ENCODE measurements at regions not wholly inside any gene's neighbourhood (a gene's known extent, or its start where the extent isn't known, plus 50 kb on each side); places are given as distances from the start of the nearest gene placed in this dataset.

DNA sequence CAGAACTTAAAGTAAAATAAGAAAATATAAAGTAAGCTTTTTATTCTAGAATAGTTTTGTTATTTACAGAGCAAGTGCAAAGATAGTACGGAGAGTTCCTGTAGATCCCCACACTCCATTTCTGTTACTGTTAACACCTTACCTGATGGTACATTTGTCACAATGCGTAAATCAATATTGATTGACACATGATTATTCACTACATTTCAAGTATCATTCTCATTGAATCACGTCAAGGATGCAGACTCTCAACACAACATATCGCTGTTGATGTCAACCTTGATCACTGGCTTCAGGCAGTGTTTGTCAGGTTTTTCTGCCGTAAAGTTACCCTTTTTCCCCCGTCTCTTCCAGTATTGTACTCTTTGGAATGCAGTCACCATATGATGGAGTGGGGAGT, 64.2 kb upstream of the WSCD1 start:
- Histone ChIP-seq H3K9ac (ENCODE audit: low read length) (no peak overlapping the region), H3K4me3 (ENCODE audit: insufficient read depth, low read length, poor library complexity, severe bottlenecking) (no peak overlapping the region)
- TF ChIP-seq, protein P1, sequence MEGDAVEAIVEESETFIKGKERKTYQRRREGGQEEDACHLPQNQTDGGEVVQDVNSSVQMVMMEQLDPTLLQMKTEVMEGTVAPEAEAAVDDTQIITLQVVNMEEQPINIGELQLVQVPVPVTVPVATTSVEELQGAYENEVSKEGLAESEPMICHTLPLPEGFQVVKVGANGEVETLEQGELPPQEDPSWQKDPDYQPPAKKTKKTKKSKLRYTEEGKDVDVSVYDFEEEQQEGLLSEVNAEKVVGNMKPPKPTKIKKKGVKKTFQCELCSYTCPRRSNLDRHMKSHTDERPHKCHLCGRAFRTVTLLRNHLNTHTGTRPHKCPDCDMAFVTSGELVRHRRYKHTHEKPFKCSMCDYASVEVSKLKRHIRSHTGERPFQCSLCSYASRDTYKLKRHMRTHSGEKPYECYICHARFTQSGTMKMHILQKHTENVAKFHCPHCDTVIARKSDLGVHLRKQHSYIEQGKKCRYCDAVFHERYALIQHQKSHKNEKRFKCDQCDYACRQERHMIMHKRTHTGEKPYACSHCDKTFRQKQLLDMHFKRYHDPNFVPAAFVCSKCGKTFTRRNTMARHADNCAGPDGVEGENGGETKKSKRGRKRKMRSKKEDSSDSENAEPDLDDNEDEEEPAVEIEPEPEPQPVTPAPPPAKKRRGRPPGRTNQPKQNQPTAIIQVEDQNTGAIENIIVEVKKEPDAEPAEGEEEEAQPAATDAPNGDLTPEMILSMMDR (IDR thresholded peaks at IDR 0.05; ENCODE audit: insufficient read depth, low read length, poor library complexity, severe bottlenecking) = no peak
- TF ChIP-seq EZH2phosphoT487 (conservative IDR thresholded peaks at IDR 0.05; ENCODE audit: low read length) = no peak

DNA sequence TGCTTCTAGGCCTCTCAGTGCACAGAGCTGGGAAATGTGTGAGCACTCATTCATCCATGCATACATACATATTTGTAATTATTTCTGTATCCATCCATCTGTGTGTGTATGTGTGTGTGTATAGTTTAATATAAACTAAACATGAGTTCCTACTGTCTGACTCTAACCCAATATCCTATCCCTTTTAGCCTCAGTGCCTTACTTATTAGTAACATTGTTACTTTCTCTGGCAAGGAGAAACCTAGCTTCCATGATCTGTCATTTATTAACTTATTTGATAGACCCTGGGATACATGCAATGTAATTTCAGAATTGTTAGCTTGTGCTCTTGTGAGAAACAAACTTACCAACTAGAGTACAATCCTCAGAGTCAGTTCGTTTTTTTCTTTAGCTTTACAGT, 59.0 kb upstream of the WSCD1 start:
- Histone ChIP-seq H3K27ac (ENCODE audit: low read depth, low read length) (no peak overlapping the region), H3K79me2 (ENCODE audit: insufficient read depth, low read length) (no peaks in the 10 kb centered on the region), H3K4me3 (ENCODE audit: insufficient read depth, low read length, poor library complexity, severe bottlenecking) (no peak overlapping the region), H3K9me2 (replicated peaks; ENCODE audit: insufficient read depth, low read length) (no peaks in the 10 kb centered on the region), H2AFZ (ENCODE audit: low read depth, low read length, severe bottlenecking) (no peak overlapping the region), H3K27me3 (ENCODE audit: low read length) (no peaks in the 10 kb centered on the region), H3F3A (ENCODE audit: insufficient read depth) (no peaks in the 10 kb centered on the region), H3K4me2 (ENCODE audit: low read depth, low read length, poor library complexity, severe bottlenecking) (no peak overlapping the region), H4K20me1 (ENCODE audit: low read depth, low read length) (no peaks in the 10 kb centered on the region), H3K36me3 (ENCODE audit: low read length) (no peaks in the 10 kb centered on the region), H3K9me3 (ENCODE audit: insufficient read depth, low read length) (no peaks in the 10 kb centered on the region), H3K9ac (ENCODE audit: low read length) (no peak overlapping the region)
- TF ChIP-seq EZH2phosphoT487 (conservative IDR thresholded peaks at IDR 0.05; ENCODE audit: low read length) = no peak
- TF ChIP-seq, protein P1 (IDR thresholded peaks at IDR 0.05; ENCODE audit: insufficient read depth, low read length, poor library complexity, severe bottlenecking) = no peak

More for the DNA sequence above, 64.2 kb upstream of the WSCD1 start:
- Histone ChIP-seq H3K27ac (ENCODE audit: low read depth, low read length) (no peak overlapping the region), H4K20me1 (ENCODE audit: low read depth, low read length) (no peaks in the 10 kb centered on the region), H3K79me2 (ENCODE audit: insufficient read depth, low read length) (no peaks in the 10 kb centered on the region), H2AFZ (ENCODE audit: low read depth, low read length, severe bottlenecking) (no peak overlapping the region), H3K9me3 (ENCODE audit: insufficient read depth, low read length) (no peaks in the 10 kb centered on the region), H3K36me3 (ENCODE audit: low read length) (no peaks in the 10 kb centered on the region), H3F3A (ENCODE audit: insufficient read depth) (no peaks in the 10 kb centered on the region), H3K27me3 (ENCODE audit: low read length) (no peaks in the 10 kb centered on the region), H3K4me2 (ENCODE audit: low read depth, low read length, poor library complexity, severe bottlenecking) (no peak overlapping the region), H3K9me2 (replicated peaks; ENCODE audit: insufficient read depth, low read length) (no peaks in the 10 kb centered on the region)

DNA sequence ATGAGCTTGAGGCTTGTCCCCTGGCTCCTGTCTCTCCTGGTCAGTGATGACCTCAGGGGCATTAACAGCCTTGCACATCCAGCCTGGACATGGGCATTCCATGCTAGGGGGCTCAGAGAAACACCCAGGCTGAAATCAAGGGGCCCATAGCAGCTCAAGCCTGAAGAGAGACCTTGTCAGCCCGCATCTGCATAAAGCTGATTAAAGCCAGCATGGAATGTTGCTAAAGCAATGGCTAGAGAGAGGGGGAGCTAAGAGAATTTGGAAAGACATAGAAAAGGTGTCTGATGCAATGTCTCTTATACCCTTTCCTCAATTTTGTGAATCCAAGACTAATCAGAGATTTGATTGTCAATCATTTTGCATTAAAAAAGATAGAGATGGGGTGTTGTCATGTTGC, 51.4 kb upstream of the WSCD1 start:
- TF ChIP-seq, protein P1 (IDR thresholded peaks at IDR 0.05; ENCODE audit: insufficient read depth, low read length, poor library complexity, severe bottlenecking) = no peak
- no peak for TF ChIP-seq EZH2phosphoT487 (conservative IDR thresholded peaks at IDR 0.05; ENCODE audit: low read length)

More for the DNA sequence above, 51.4 kb upstream of the WSCD1 start:
- Histone ChIP-seq H4K20me1 (ENCODE audit: low read depth, low read length) (no peaks in the 10 kb centered on the region), H3K27me3 (ENCODE audit: low read length) (no peaks in the 10 kb centered on the region), H3K4me3 (ENCODE audit: insufficient read depth, low read length, poor library complexity, severe bottlenecking) (no peak overlapping the region), H3K9me3 (ENCODE audit: insufficient read depth, low read length) (no peaks in the 10 kb centered on the region), H3K9ac (ENCODE audit: low read length) (no peak overlapping the region), H3K79me2 (ENCODE audit: insufficient read depth, low read length) (no peaks in the 10 kb centered on the region), H2AFZ (ENCODE audit: low read depth, low read length, severe bottlenecking) (no peak overlapping the region), H3F3A (ENCODE audit: insufficient read depth) (no peaks in the 10 kb centered on the region), H3K4me2 (ENCODE audit: low read depth, low read length, poor library complexity, severe bottlenecking) (no peak overlapping the region), H3K27ac (ENCODE audit: low read depth, low read length) (no peak overlapping the region), H3K36me3 (ENCODE audit: low read length) (no peaks in the 10 kb centered on the region), H3K9me2 (replicated peaks; ENCODE audit: insufficient read depth, low read length) (no peaks in the 10 kb centered on the region)

Measured in SU-DHL-6 (cell line).